Kidney (tissue), 13 donors: ENCODE measurements at regions not wholly inside any gene's neighbourhood (a gene's known extent, or its start where the extent isn't known, plus 50 kb on each side); places are given as distances from the start of the nearest gene placed in this dataset.

ENCODE experiments used
- DNase-seq, 5 donors: peaks; one replicate each; pipeline ENCODE4 v3.0.0-alpha.2; 2013 to 2020
- FAIRE-seq: peaks from 2 replicates; lab custom pipeline; 2012; peaks lifted over from hg19 to GRCh38; lab: Jason Lieb, UNC
- H3K27ac ChIP-seq, 2 donors: one replicate each; pipeline ENCODE4 v1.7.0; 2013; ENCODE audit warnings: low read depth in 2 of 2, low read length in 2 of 2, inconsistent platforms in 1 of 2
- H3K27me3 ChIP-seq: one replicate; pipeline ENCODE4 v1.7.1; 2013; ENCODE audit warnings: low read length, inconsistent platforms; ENCODE audit not compliant: control insufficient read depth, insufficient read depth
- H3K36me3 ChIP-seq, 3 donors: one replicate each; pipeline versions ENCODE4 v1.7.0 to v1.7.1; 2013; ENCODE audit warnings: low read length in 3 of 3, control low read depth in 1 of 3, inconsistent platforms in 1 of 3; ENCODE audit not compliant: insufficient read depth in 3 of 3, control insufficient read depth in 2 of 3
- H3K4me1 ChIP-seq, 3 donors: one replicate each; pipeline versions ENCODE4 v1.7.0 to v1.7.1; 2013; ENCODE audit warnings: low read length in 3 of 3, inconsistent platforms in 1 of 3, low read depth in 1 of 3; ENCODE audit not compliant: control insufficient read depth in 2 of 3, insufficient read depth in 2 of 3
- H3K4me3 ChIP-seq, 3 donors: one replicate each; pipeline versions ENCODE4 v1.7.0 to v1.8.1; 2013; ENCODE audit warnings: low read length in 3 of 3, control low read depth in 1 of 3, inconsistent platforms in 1 of 3
- H3K9ac ChIP-seq, 3 donors: one replicate each; pipeline versions ENCODE4 v1.7.0 to v1.7.1; 2013; ENCODE audit warnings: low read length in 3 of 3, control low read depth in 1 of 3, inconsistent platforms in 1 of 3
- H3K9me3 ChIP-seq, 3 donors: one replicate each; pipeline versions ENCODE4 v1.7.0 to v1.7.1; 2013; ENCODE audit warnings: low read length in 3 of 3, control low read depth in 1 of 3, inconsistent platforms in 1 of 3; ENCODE audit not compliant: control insufficient read depth in 2 of 3, insufficient read depth in 1 of 3
- CTCF ChIP-seq: IDR thresholded peaks from 3 replicates; pipeline ENCODE4 v1.5.1; 2012; ENCODE audit warnings: mild to moderate bottlenecking, moderate library complexity, borderline replicate concordance; ENCODE audit not compliant: insufficient read depth; ENCODE audit errors: extremely low read depth
- intact Hi-C: fragments of 100-400 bp; cut with DNase I; formaldehyde crosslinking; loops from one replicate; pipeline ENCODE4 v1.11.1; 2022
- donor health status: control.
- donor health status: control.
- donor health status: control.
- donor health status: control.
- donor health status: control.
- donor health status: DM: yes; HTN: yes; CAD: no.
- donor health status: Normal renal cell carcinoma (clear cell type).

- DNase-seq (no peak), FAIRE-seq (no peak)
- Histone ChIP-seq H3K36me3 (no peaks in the 10 kb centered on the region), H3K27ac (no peak overlapping the region), H3K9me3 (no peaks in the 10 kb centered on the region), H3K9ac (no peak overlapping the region), H3K27me3 (no peaks in the 10 kb centered on the region), H3K4me1 (no peaks in the 10 kb centered on the region), H3K4me3 (no peak overlapping the region)
- no peak for TF ChIP-seq CTCF
- intact Hi-C loops, result no loop called here
These were observed 197.7 kb downstream of the HIBADH start for GRCh38 chr7:27464970-27465369.

GRCh38 chr7:27466703-27467102, 196.0 kb downstream of the HIBADH start:
- no peak for FAIRE-seq
- Histone ChIP-seq H3K4me3 (no peak overlapping the region), H3K9ac (no peak overlapping the region), H3K27ac (no peak overlapping the region), H3K9me3 (no peaks in the 10 kb centered on the region), H3K36me3 (no peaks in the 10 kb centered on the region), H3K27me3 (no peaks in the 10 kb centered on the region), H3K4me1 (no peaks in the 10 kb centered on the region)
- no peak for TF ChIP-seq CTCF
- intact Hi-C loops, result no loop called here
- peak in 1 of 5 donors; percentile 22 for DNase-seq

- H3K4me3 ChIP-seq, result no peak overlapping the region
- intact Hi-C loops, result no loop called here
- FAIRE-seq (no peak), DNase-seq (peak in 1 of 5 donors; percentile 53)
- no peaks in the 10 kb centered on the region for H3K9me3 ChIP-seq
- TF ChIP-seq CTCF, result no peak
- H3K9ac ChIP-seq, result no peak overlapping the region
- no peak overlapping the region for H3K27ac ChIP-seq
- no peaks in the 10 kb centered on the region for H3K36me3 ChIP-seq
- no peaks in the 10 kb centered on the region for H3K27me3 ChIP-seq
- no peaks in the 10 kb centered on the region for H3K4me1 ChIP-seq
These were observed 190.6 kb downstream of the HIBADH start for GRCh38 chr7:27472043-27472442.
